Caco-2 (cell line): ENCODE measurements at regions not wholly inside any gene's neighbourhood (a gene's known extent, or its start where the extent isn't known, plus 50 kb on each side); places are given as distances from the start of the nearest gene placed in this dataset.

ENCODE experiments used
- BruUV-seq: library from RNA; stranded (reverse); fragments of 400-500 nt; replicated peaks from 2 replicates; lab custom pipeline; 2021; lab: Mats Ljungman, UMichigan
- CTCF ChIA-PET: fragments of 300-600 bp; sonication (Branson Sonifier 250); formaldehyde crosslinking; loops from one replicate; lab custom pipeline; 2022; ENCODE audit warnings: antibody characterized with exemption; lab: Charles Lee
- POLR2A ChIA-PET: fragments of 300-600 bp; sonication (Branson Sonifier 250); formaldehyde crosslinking; loops from one replicate; lab custom pipeline; 2022; ENCODE audit warnings: antibody characterized with exemption; lab: Charles Lee
- DNase-seq, 2 experiments: peaks; one replicate each; pipeline versions ENCODE4 v3.0.0 to v3.0.0-alpha.2; 2020 to 2022
- H3K27me3 ChIP-seq: replicated peaks from 2 replicates; pipeline ENCODE4 v1.6.0; 2011; ENCODE audit warnings: low read length; ENCODE audit not compliant: control insufficient read depth, insufficient read depth
- H3K36me3 ChIP-seq: 2 replicates; pipeline ENCODE4 v1.5.1; 2011; ENCODE audit warnings: low read length; ENCODE audit not compliant: control insufficient read depth, insufficient read depth
- H3K4me1 ChIP-seq: fragments of 250-450 bp; sonication (Bioruptor Pico); 2 replicates; pipeline ENCODE4 v1.5.1; 2020; ENCODE audit warnings: mild to moderate bottlenecking
- H3K4me3 ChIP-seq: 2 replicates; pipeline ENCODE4 v1.5.1; 2011; ENCODE audit warnings: low read depth, mild to moderate bottlenecking, control low read depth, low read length
- H3K9me3 ChIP-seq: fragments of 250-450 bp; sonication (Bioruptor Pico); 2 replicates; pipeline ENCODE4 v1.5.1; 2020; ENCODE audit warnings: mild to moderate bottlenecking, moderate library complexity
- H3K27ac Mint-ChIP-seq: one replicate; pipeline ENCODE4 v1.8.0; 2022; ENCODE audit warnings: mixed read lengths; ENCODE audit not compliant: unreplicated experiment
- H3K27me3 Mint-ChIP-seq: one replicate; pipeline ENCODE4 v1.8.0; 2022; ENCODE audit warnings: mixed read lengths; ENCODE audit not compliant: insufficient read depth, unreplicated experiment
- H3K36me3 Mint-ChIP-seq: one replicate; pipeline ENCODE4 v1.8.0; 2022; ENCODE audit warnings: mild to moderate bottlenecking, mixed read lengths; ENCODE audit not compliant: insufficient read depth, unreplicated experiment
- H3K4me1 Mint-ChIP-seq: one replicate; pipeline ENCODE4 v1.8.0; 2022; ENCODE audit warnings: low read depth, mixed read lengths; ENCODE audit not compliant: unreplicated experiment
- H3K4me3 Mint-ChIP-seq: one replicate; pipeline ENCODE4 v1.8.0; 2022; ENCODE audit warnings: mild to moderate bottlenecking, moderate library complexity, mixed read lengths; ENCODE audit not compliant: unreplicated experiment
- H3K9me3 Mint-ChIP-seq: one replicate; pipeline ENCODE4 v1.8.0; 2022; ENCODE audit warnings: mixed read lengths; ENCODE audit not compliant: unreplicated experiment
- CTCF ChIP-seq, 2 experiments: fragments of 200-600 bp in 1 of 2; IDR thresholded peaks; 1 replicate in 1 of 2; 2 replicates in 1 of 2; pipeline versions ENCODE4 v1.5.1 to v1.8.0; 2011 to 2022; ENCODE audit warnings: antibody characterized with exemption in 1 of 2, control low read depth in 1 of 2, inconsistent platforms in 1 of 2, low read depth in 1 of 2, low read length in 1 of 2, mild to moderate bottlenecking in 1 of 2, moderate library complexity in 1 of 2; ENCODE audit not compliant: insufficient read depth in 1 of 2, severe bottlenecking in 1 of 2, unreplicated experiment in 1 of 2
- intact Hi-C: fragments of 100-400 bp; cut with micrococcal nuclease; formaldehyde crosslinking; loops from one replicate; pipeline ENCODE4 v1.10.0; 2022; ENCODE audit not compliant: unreplicated experiment

GRCh38 chr5:75965292-75965691, 117.9 kb upstream of the SV2C start:
- Histone ChIP-seq H3K9me3 (no peaks in the 10 kb centered on the region), H3K27me3 (no peaks in the 10 kb centered on the region), H3K4me1 (no peaks in the 10 kb centered on the region), H3K36me3 (no peaks in the 10 kb centered on the region), H3K4me3 (no peak overlapping the region)
- TF ChIP-seq CTCF (IDR thresholded peaks at IDR 0.05; ENCODE audit: insufficient read depth in 1 of 2, low read depth in 1 of 2, low read length in 1 of 2, severe bottlenecking in 1 of 2, unreplicated experiment in 1 of 2) = no peak
- CTCF ChIA-PET = no interaction called here
- H3K4me3 Mint-ChIP-seq = no peak overlapping the region
- peaks cover 16% of the 10 kb centered on the region for H3K27me3 Mint-ChIP-seq
- peaks cover 18% of the 10 kb centered on the region for H3K9me3 Mint-ChIP-seq
- intact Hi-C loops = no loop called here
- POLR2A ChIA-PET = no interaction called here
- no TSS peak for BruUV-seq
- no peak overlapping the region for H3K27ac Mint-ChIP-seq
- DNase-seq = no peak
- H3K4me1 Mint-ChIP-seq = no peaks in the 10 kb centered on the region
- no peaks in the 10 kb centered on the region for H3K36me3 Mint-ChIP-seq

GRCh38 chr5:75964008-75964407, 119.2 kb upstream of the SV2C start:
- no peaks in the 10 kb centered on the region for H3K36me3 Mint-ChIP-seq
- H3K9me3 ChIP-seq = no peaks in the 10 kb centered on the region
- H3K4me1 Mint-ChIP-seq = no peaks in the 10 kb centered on the region
- POLR2A ChIA-PET = no interaction called here
- no peak for DNase-seq
- no peak overlapping the region for H3K4me3 Mint-ChIP-seq
- no peak overlapping the region for H3K27ac Mint-ChIP-seq
- no peak overlapping the region for H3K4me3 ChIP-seq
- CTCF ChIA-PET = no interaction called here
- H3K27me3 ChIP-seq = no peaks in the 10 kb centered on the region
- no TSS peak for BruUV-seq
- peaks cover 12% of the 10 kb centered on the region for H3K27me3 Mint-ChIP-seq
- H3K4me1 ChIP-seq = no peaks in the 10 kb centered on the region
- intact Hi-C loops = no loop called here
- H3K36me3 ChIP-seq = no peaks in the 10 kb centered on the region
- H3K9me3 Mint-ChIP-seq = peaks cover 10% of the 10 kb centered on the region
- no peak for TF ChIP-seq CTCF (IDR thresholded peaks at IDR 0.05; ENCODE audit: insufficient read depth in 1 of 2, low read depth in 1 of 2, low read length in 1 of 2, severe bottlenecking in 1 of 2, unreplicated experiment in 1 of 2)

- BruUV-seq = no TSS peak
- Histone ChIP-seq H3K27me3 (no peaks in the 10 kb centered on the region), H3K4me3 (no peak overlapping the region), H3K36me3 (no peaks in the 10 kb centered on the region), H3K4me1 (no peaks in the 10 kb centered on the region), H3K9me3 (no peaks in the 10 kb centered on the region)
- Mint-ChIP-seq H3K27me3 (peaks cover 12% of the 10 kb centered on the region), H3K36me3 (no peaks in the 10 kb centered on the region), H3K4me1 (no peaks in the 10 kb centered on the region), H3K9me3 (peaks cover 7% of the 10 kb centered on the region), H3K4me3 (no peak overlapping the region), H3K27ac (no peak overlapping the region)
- no peak for TF ChIP-seq CTCF (IDR thresholded peaks at IDR 0.05; ENCODE audit: insufficient read depth in 1 of 2, low read depth in 1 of 2, low read length in 1 of 2, severe bottlenecking in 1 of 2, unreplicated experiment in 1 of 2)
- DNase-seq = no peak
- POLR2A ChIA-PET = no interaction called here
- CTCF ChIA-PET = no interaction called here
- intact Hi-C loops = no loop called here
Observed at GRCh38 chr5:75963554-75963953, 119.6 kb upstream of the SV2C start.
